HG03097 (cell line): ENCODE measurements at regions not wholly inside any gene's neighbourhood (a gene's known extent, or its start where the extent isn't known, plus 50 kb on each side); places are given as distances from the start of the nearest gene placed in this dataset.

ENCODE experiments used
- ATAC-seq: cut with Tn5 transposase; IDR thresholded peaks from one replicate; pipeline ENCODE4 v1.9.1; 2021; ENCODE audit not compliant: unreplicated experiment, low FRiP score

GRCh38 chr2:37541516-37541915 is 129.9 kb downstream of the CDC42EP3 start:
- no peak for ATAC-seq

- no peak for ATAC-seq
Observed at GRCh38 chr2:37543999-37544557, 127.4 kb downstream of the CDC42EP3 start.

GRCh38 chr2:37544591-37545031 is 126.8 kb downstream of the CDC42EP3 start:
- ATAC-seq, result no peak

GRCh38 chr2:37549598-37549997 is 121.8 kb downstream of the CDC42EP3 start:
- no peak for ATAC-seq

- no peak for ATAC-seq
Observed at GRCh38 chr2:37550190-37550589, 121.3 kb downstream of the CDC42EP3 start.

- ATAC-seq, result no peak
Observed at GRCh38 chr2:37551783-37552182, 119.7 kb downstream of the CDC42EP3 start.

GRCh38 chr2:37552339-37552738 is 119.1 kb downstream of the CDC42EP3 start:
- ATAC-seq, result no peak

- ATAC-seq, result no peak
Observed at GRCh38 chr2:37553411-37554154, 117.9 kb downstream of the CDC42EP3 start.

- ATAC-seq, result no peak
Observed at GRCh38 chr2:37554155-37554510, 117.3 kb downstream of the CDC42EP3 start.

GRCh38 chr2:37554687-37555086 is 116.8 kb downstream of the CDC42EP3 start:
- no peak for ATAC-seq

- ATAC-seq, result no peak
Observed at GRCh38 chr2:37555457-37555856, 116.0 kb downstream of the CDC42EP3 start.

- ATAC-seq, result no peak
Observed at GRCh38 chr2:37556256-37556655, 115.2 kb downstream of the CDC42EP3 start.

- no peak for ATAC-seq
Observed at GRCh38 chr2:37558623-37559022, 112.8 kb downstream of the CDC42EP3 start.

- ATAC-seq, result no peak
Observed at GRCh38 chr2:37560241-37560848, 111.1 kb downstream of the CDC42EP3 start.

GRCh38 chr2:37560863-37561614 is 110.4 kb downstream of the CDC42EP3 start:
- ATAC-seq, result no peak

- ATAC-seq, result peak; percentile 55
Observed at GRCh38 chr2:37561615-37562569, 109.5 kb downstream of the CDC42EP3 start.

- no peak for ATAC-seq
Observed at GRCh38 chr2:37563375-37564015, 107.9 kb downstream of the CDC42EP3 start.

- no peak for ATAC-seq
Observed at GRCh38 chr2:37564356-37564755, 107.1 kb downstream of the CDC42EP3 start.

- no peak for ATAC-seq
Observed at GRCh38 chr2:37566517-37566981, 104.9 kb downstream of the CDC42EP3 start.

- ATAC-seq, result no peak
Observed at GRCh38 chr2:37568565-37568964, 102.9 kb downstream of the CDC42EP3 start.
